CD4-positive, CD25-positive, alpha-beta regulatory T cell (primary cell): ENCODE measurements at regions not wholly inside any gene's neighbourhood (a gene's known extent, or its start where the extent isn't known, plus 50 kb on each side); places are given as distances from the start of the nearest gene placed in this dataset.
A peak's percentile ranks its signal among the peaks of the same experiment; 100 is the strongest.

Experiments used
- ATAC-seq, 2 donors: fragments of 150-1000 bp; cut with Tn5 transposase; one replicate each; pipeline ENCODE4 v1.10.0; 2021; ENCODE audit warnings: low read depth in 2 of 2, moderate number of reproducible peaks in 2 of 2, moderate library complexity in 1 of 2
- DNase-seq, 3 donors: peaks; one replicate each; pipeline versions ENCODE4 v3.0.0 to v3.0.0-alpha.2; 2012 to 2022; ENCODE audit warnings: mixed read lengths in 1 of 3
- H3K27ac ChIP-seq: one replicate; pipeline ENCODE4 v1.7.0; 2013; ENCODE audit warnings: mild to moderate bottlenecking, low read length; ENCODE audit not compliant: insufficient read depth, poor library complexity, severe bottlenecking
- H3K27me3 ChIP-seq: one replicate; pipeline ENCODE4 v1.7.0; 2013; ENCODE audit warnings: low read length; ENCODE audit not compliant: control insufficient read depth, insufficient read depth
- H3K36me3 ChIP-seq: one replicate; pipeline ENCODE4 v1.7.0; 2013; ENCODE audit warnings: mild to moderate bottlenecking, low read length, moderate library complexity; ENCODE audit not compliant: control insufficient read depth, insufficient read depth
- H3K4me1 ChIP-seq: 2 replicates; pipeline ENCODE4 v1.7.0; 2013; ENCODE audit warnings: mild to moderate bottlenecking, low read length; ENCODE audit not compliant: insufficient read depth, control insufficient read depth, poor library complexity, severe bottlenecking
- H3K4me3 ChIP-seq: one replicate; pipeline ENCODE4 v1.7.0; 2013; ENCODE audit warnings: low read depth, mild to moderate bottlenecking, low read length, moderate library complexity
- H3K9me3 ChIP-seq, 2 experiments: 1 replicate in 1 of 2; 2 replicates in 1 of 2; pipeline ENCODE4 v1.7.0; 2013; ENCODE audit warnings: low read length in 2 of 2, mild to moderate bottlenecking in 1 of 2, moderate library complexity in 1 of 2; ENCODE audit not compliant: control insufficient read depth in 2 of 2
- H3K27ac Mint-ChIP-seq, 3 donors: one replicate each; pipeline ENCODE4 v1.8.0; 2020 to 2022; ENCODE audit warnings: mild to moderate bottlenecking in 3 of 3, mixed read lengths in 3 of 3, moderate library complexity in 2 of 3
- H3K27me3 Mint-ChIP-seq: one replicate; pipeline ENCODE4 v1.8.0; 2022; ENCODE audit warnings: mild to moderate bottlenecking, mixed read lengths
- H3K36me3 Mint-ChIP-seq: one replicate; pipeline ENCODE4 v1.8.0; 2020; ENCODE audit warnings: mixed read lengths
- H3K4me1 Mint-ChIP-seq, 4 donors: one replicate each; pipeline ENCODE4 v1.8.0; 2020 to 2022; ENCODE audit warnings: mixed read lengths in 4 of 4, mild to moderate bottlenecking in 1 of 4
- H3K4me3 Mint-ChIP-seq, 4 donors: one replicate each; pipeline ENCODE4 v1.8.0; 2020 to 2022; ENCODE audit warnings: mild to moderate bottlenecking in 4 of 4, mixed read lengths in 4 of 4, moderate library complexity in 3 of 4
- H3K9me3 Mint-ChIP-seq, 7 donors: one replicate each; pipeline ENCODE4 v1.8.0; 2020 to 2022; ENCODE audit warnings: mixed read lengths in 7 of 7, mild to moderate bottlenecking in 3 of 7, moderate library complexity in 2 of 7

GRCh38 chrX:22758807-22759481 is 240.8 kb upstream of the DDX53 start:
- Mint-ChIP-seq H3K4me3 (no peak overlapping the region), H3K36me3 (no peaks in the 10 kb centered on the region), H3K27ac (no peak overlapping the region), H3K27me3 (no peaks in the 10 kb centered on the region), H3K9me3 (peaks cover 0 to 3% (median 0%) of the 10 kb centered on the region in 7 donors), H3K4me1 (no peaks in the 10 kb centered on the region)
- H3K36me3 ChIP-seq, result no peaks in the 10 kb centered on the region
- DNase-seq, result no peak
- H3K4me3 ChIP-seq, result no peak overlapping the region
- no peaks in the 10 kb centered on the region for H3K27me3 ChIP-seq
- H3K27ac ChIP-seq, result no peak overlapping the region
- no peaks in the 10 kb centered on the region for H3K9me3 ChIP-seq
- H3K4me1 ChIP-seq, result no peaks in the 10 kb centered on the region
- no peak for ATAC-seq

- no peaks in the 10 kb centered on the region for H3K36me3 Mint-ChIP-seq
These were observed 239.2 kb upstream of the DDX53 start for GRCh38 chrX:22760513-22761057.

GRCh38 chrX:22788221-22788620 is 211.5 kb upstream of the DDX53 start:
- Histone ChIP-seq H3K4me3 (no peak overlapping the region), H3K9me3 (no peaks in the 10 kb centered on the region), H3K36me3 (no peaks in the 10 kb centered on the region), H3K27me3 (no peaks in the 10 kb centered on the region), H3K4me1 (no peaks in the 10 kb centered on the region), H3K27ac (no peak overlapping the region)
- Mint-ChIP-seq H3K36me3 (no peaks in the 10 kb centered on the region), H3K9me3 (peaks cover 0 to 14% (median 3%) of the 10 kb centered on the region in 7 donors), H3K4me1 (no peaks in the 10 kb centered on the region), H3K4me3 (no peak overlapping the region), H3K27me3 (no peaks in the 10 kb centered on the region), H3K27ac (no peak overlapping the region)
- ATAC-seq (no peak), DNase-seq (no peak)

More at GRCh38 chrX:22760513-22761057, 239.2 kb upstream of the DDX53 start:
- Mint-ChIP-seq H3K4me3 (no peak overlapping the region), H3K27me3 (no peaks in the 10 kb centered on the region), H3K4me1 (no peaks in the 10 kb centered on the region), H3K9me3 (peaks cover 0 to 1% (median 0%) of the 10 kb centered on the region in 7 donors), H3K27ac (no peak overlapping the region)
- no peaks in the 10 kb centered on the region for H3K4me1 ChIP-seq
- H3K27ac ChIP-seq, result no peak overlapping the region
- ATAC-seq, result no peak
- H3K36me3 ChIP-seq, result no peaks in the 10 kb centered on the region
- no peak overlapping the region for H3K4me3 ChIP-seq
- DNase-seq, result no peak
- no peaks in the 10 kb centered on the region for H3K9me3 ChIP-seq
- no peaks in the 10 kb centered on the region for H3K27me3 ChIP-seq

GRCh38 chrX:22795671-22796070 is 204.1 kb upstream of the DDX53 start:
- Histone ChIP-seq H3K36me3 (no peaks in the 10 kb centered on the region), H3K27ac (no peak overlapping the region), H3K9me3 (no peaks in the 10 kb centered on the region), H3K27me3 (no peaks in the 10 kb centered on the region), H3K4me3 (no peak overlapping the region), H3K4me1 (no peaks in the 10 kb centered on the region)
- no peaks in the 10 kb centered on the region for H3K4me1 Mint-ChIP-seq
- H3K9me3 Mint-ChIP-seq, result peaks cover 0 to 9% (median 0%) of the 10 kb centered on the region in 7 donors
- no peaks in the 10 kb centered on the region for H3K36me3 Mint-ChIP-seq
- no peak for DNase-seq
- H3K27me3 Mint-ChIP-seq, result no peaks in the 10 kb centered on the region
- H3K27ac Mint-ChIP-seq, result no peak overlapping the region
- H3K4me3 Mint-ChIP-seq, result peak overlapping the region in 1 of 4 donors; percentile 15
- ATAC-seq, result no peak

- Histone ChIP-seq H3K27ac (no peak overlapping the region), H3K9me3 (no peaks in the 10 kb centered on the region), H3K4me1 (no peaks in the 10 kb centered on the region), H3K36me3 (no peaks in the 10 kb centered on the region), H3K27me3 (no peaks in the 10 kb centered on the region), H3K4me3 (no peak overlapping the region)
- no peak for ATAC-seq
- Mint-ChIP-seq H3K27me3 (no peaks in the 10 kb centered on the region), H3K4me3 (no peak overlapping the region), H3K4me1 (no peaks in the 10 kb centered on the region), H3K27ac (no peak overlapping the region), H3K9me3 (peaks cover 0 to 2% (median 0%) of the 10 kb centered on the region in 7 donors), H3K36me3 (no peaks in the 10 kb centered on the region)
- no peak for DNase-seq
These were observed 199.4 kb upstream of the DDX53 start for GRCh38 chrX:22800360-22800759.

- no peak overlapping the region for H3K4me3 ChIP-seq
- H3K36me3 ChIP-seq, result no peaks in the 10 kb centered on the region
- no peaks in the 10 kb centered on the region for H3K27me3 ChIP-seq
- no peaks in the 10 kb centered on the region for H3K36me3 Mint-ChIP-seq
- no peaks in the 10 kb centered on the region for H3K9me3 ChIP-seq
- DNase-seq (no peak), ATAC-seq (no peak)
- no peak overlapping the region for H3K27ac Mint-ChIP-seq
- no peak overlapping the region for H3K4me3 Mint-ChIP-seq
- no peaks in the 10 kb centered on the region for H3K4me1 ChIP-seq
- no peaks in the 10 kb centered on the region for H3K27me3 Mint-ChIP-seq
- H3K27ac ChIP-seq, result no peak overlapping the region
- no peaks in the 10 kb centered on the region for H3K4me1 Mint-ChIP-seq
- H3K9me3 Mint-ChIP-seq, result no peaks in the 10 kb centered on the region
These were observed 199.0 kb upstream of the DDX53 start for GRCh38 chrX:22800806-22801205.

- H3K27me3 ChIP-seq, result no peaks in the 10 kb centered on the region
- H3K27ac ChIP-seq, result no peak overlapping the region
- no peaks in the 10 kb centered on the region for H3K36me3 ChIP-seq
- H3K4me1 Mint-ChIP-seq, result no peaks in the 10 kb centered on the region
- ATAC-seq (no peak), DNase-seq (no peak)
- peaks cover 0 to 1% (median 0%) of the 10 kb centered on the region in 7 donors for H3K9me3 Mint-ChIP-seq
- no peak overlapping the region for H3K4me3 ChIP-seq
- no peaks in the 10 kb centered on the region for H3K27me3 Mint-ChIP-seq
- no peaks in the 10 kb centered on the region for H3K36me3 Mint-ChIP-seq
- H3K4me3 Mint-ChIP-seq, result no peak overlapping the region
- no peak overlapping the region for H3K27ac Mint-ChIP-seq
- H3K4me1 ChIP-seq, result no peaks in the 10 kb centered on the region
- no peaks in the 10 kb centered on the region for H3K9me3 ChIP-seq
These were observed 196.4 kb upstream of the DDX53 start for GRCh38 chrX:22803353-22803752.

- H3K27ac Mint-ChIP-seq, result no peak overlapping the region
- H3K4me3 Mint-ChIP-seq, result no peak overlapping the region
- H3K27ac ChIP-seq, result no peak overlapping the region
- ATAC-seq (no peak), DNase-seq (no peak)
- no peaks in the 10 kb centered on the region for H3K4me1 ChIP-seq
- peaks cover 0 to 3% (median 0%) of the 10 kb centered on the region in 7 donors for H3K9me3 Mint-ChIP-seq
- no peaks in the 10 kb centered on the region for H3K27me3 Mint-ChIP-seq
- no peaks in the 10 kb centered on the region for H3K9me3 ChIP-seq
- no peak overlapping the region for H3K4me3 ChIP-seq
- H3K36me3 ChIP-seq, result no peaks in the 10 kb centered on the region
- H3K4me1 Mint-ChIP-seq, result no peaks in the 10 kb centered on the region
- H3K27me3 ChIP-seq, result no peaks in the 10 kb centered on the region
- H3K36me3 Mint-ChIP-seq, result no peaks in the 10 kb centered on the region
These were observed 188.9 kb upstream of the DDX53 start for GRCh38 chrX:22810876-22811275.
